ENCODE measurements at regions not wholly inside any gene's neighbourhood (a gene's known extent, or its start where the extent isn't known, plus 50 kb on each side); places are given as distances from the start of the nearest gene placed in this dataset.

- TF ChIP-seq RAD21 (IDR thresholded peaks at IDR 0.05; ENCODE audit: low read length) (no peak), RFX5 (IDR thresholded peaks at IDR 0.05; ENCODE audit: low read length) (no peak), CTCF (IDR thresholded peaks at IDR 0.05) (no peak), JUND (IDR thresholded peaks at IDR 0.05) (no peak), NFIC (IDR thresholded peaks at IDR 0.05; ENCODE audit: borderline replicate concordance) (no peak), TAF1 (IDR thresholded peaks at IDR 0.05; ENCODE audit: borderline replicate concordance, low read depth, low read length) (no peak), ELF1 (IDR thresholded peaks at IDR 0.05) (no peak)
Measured at GRCh38 chr2:195466427-195466826, 190.6 kb upstream of the SLC39A10 start.
